ENCODE measurements at regions not wholly inside any gene's neighbourhood (a gene's known extent, or its start where the extent isn't known, plus 50 kb on each side); places are given as distances from the start of the nearest gene placed in this dataset.

DNA sequence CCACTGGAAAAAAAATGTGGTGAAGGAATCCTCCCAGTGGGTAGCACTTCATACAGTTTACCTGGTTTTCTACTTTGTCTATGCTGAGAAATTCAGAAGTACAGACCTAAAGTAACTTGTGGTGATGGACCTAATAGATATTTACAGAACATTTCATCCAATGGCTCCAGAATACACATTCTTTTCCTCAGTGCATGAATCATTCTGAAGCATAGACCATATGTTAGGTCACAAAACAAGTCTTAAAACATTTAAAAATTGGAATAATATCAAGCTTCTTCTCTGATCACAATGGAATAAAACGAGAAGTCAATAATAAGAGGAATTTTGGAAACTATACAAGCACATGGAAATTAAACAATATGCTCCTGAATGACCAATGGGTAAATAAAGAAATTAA lies 450.1 kb upstream of the INTU start:
- TF ChIP-seq, protein P1, sequence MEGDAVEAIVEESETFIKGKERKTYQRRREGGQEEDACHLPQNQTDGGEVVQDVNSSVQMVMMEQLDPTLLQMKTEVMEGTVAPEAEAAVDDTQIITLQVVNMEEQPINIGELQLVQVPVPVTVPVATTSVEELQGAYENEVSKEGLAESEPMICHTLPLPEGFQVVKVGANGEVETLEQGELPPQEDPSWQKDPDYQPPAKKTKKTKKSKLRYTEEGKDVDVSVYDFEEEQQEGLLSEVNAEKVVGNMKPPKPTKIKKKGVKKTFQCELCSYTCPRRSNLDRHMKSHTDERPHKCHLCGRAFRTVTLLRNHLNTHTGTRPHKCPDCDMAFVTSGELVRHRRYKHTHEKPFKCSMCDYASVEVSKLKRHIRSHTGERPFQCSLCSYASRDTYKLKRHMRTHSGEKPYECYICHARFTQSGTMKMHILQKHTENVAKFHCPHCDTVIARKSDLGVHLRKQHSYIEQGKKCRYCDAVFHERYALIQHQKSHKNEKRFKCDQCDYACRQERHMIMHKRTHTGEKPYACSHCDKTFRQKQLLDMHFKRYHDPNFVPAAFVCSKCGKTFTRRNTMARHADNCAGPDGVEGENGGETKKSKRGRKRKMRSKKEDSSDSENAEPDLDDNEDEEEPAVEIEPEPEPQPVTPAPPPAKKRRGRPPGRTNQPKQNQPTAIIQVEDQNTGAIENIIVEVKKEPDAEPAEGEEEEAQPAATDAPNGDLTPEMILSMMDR (IDR thresholded peaks at IDR 0.05): no peak
- TF ChIP-seq EZH2 (IDR thresholded peaks at IDR 0.05; ENCODE audit: borderline replicate concordance, insufficient read depth, low read depth, low read length, poor library complexity, severe bottlenecking): no peak

Data from B cell (primary cell).